WTC11 (cell line): ENCODE measurements at regions not wholly inside any gene's neighbourhood (a gene's known extent, or its start where the extent isn't known, plus 50 kb on each side); places are given as distances from the start of the nearest gene placed in this dataset.

Experiments
- ATAC-seq: fragments of 200-7000 bp; cut with Tn5 transposase; 2 replicates; pipeline ENCODE4 v1.10.0; 2021; ENCODE audit warnings: mild to moderate bottlenecking, moderate library complexity
- CTCF ChIA-PET: fragments of 300-600 bp; sonication (Branson Sonifier 250); formaldehyde crosslinking; loops from one replicate; lab custom pipeline; 2021; ENCODE audit warnings: antibody characterized with exemption; lab: Charles Lee
- POLR2A ChIA-PET: fragments of 350-600 bp; sonication (Branson Sonifier 250); formaldehyde crosslinking; loops from one replicate; lab custom pipeline; 2021; ENCODE audit warnings: antibody characterized with exemption; lab: Charles Lee
- DNase-seq: peaks from one replicate; pipeline ENCODE4 v3.0.0; 2021; ENCODE audit warnings: low spot score
- H3K27ac Mint-ChIP-seq: 2 replicates; pipeline ENCODE4 v1.8.0; 2021; ENCODE audit warnings: mixed read lengths
- H3K27me3 Mint-ChIP-seq: 2 replicates; pipeline ENCODE4 v1.8.0; 2021; ENCODE audit warnings: low read depth, mild to moderate bottlenecking, moderate library complexity, mixed read lengths
- H3K36me3 Mint-ChIP-seq: 2 replicates; pipeline ENCODE4 v1.8.0; 2021; ENCODE audit warnings: mixed read lengths
- H3K4me1 Mint-ChIP-seq: 2 replicates; pipeline ENCODE4 v1.8.0; 2022; ENCODE audit warnings: mixed read lengths
- H3K4me3 Mint-ChIP-seq: 2 replicates; pipeline ENCODE4 v1.8.0; 2021; ENCODE audit warnings: mild to moderate bottlenecking, moderate library complexity, mixed read lengths
- H3K9me3 Mint-ChIP-seq: 2 replicates; pipeline ENCODE4 v1.8.0; 2021; ENCODE audit warnings: mixed read lengths
- ATF2 ChIP-seq: sonication (generic); formaldehyde crosslinking; IDR thresholded peaks from 2 replicates; pipeline ENCODE4 v1.8.1; 2022; ENCODE audit warnings: low read depth, missing genetic modification reagents, borderline replicate concordance
- CBFB ChIP-seq: sonication (generic); formaldehyde crosslinking; IDR thresholded peaks from 2 replicates; pipeline ENCODE4 v1.8.1; 2022; ENCODE audit warnings: mild to moderate bottlenecking, low read depth, missing genetic modification reagents
- CTCF ChIP-seq: fragments of 200-600 bp; IDR thresholded peaks from 2 replicates; pipeline ENCODE4 v1.8.0; 2022; ENCODE audit warnings: antibody characterized with exemption
- ETV6 ChIP-seq: sonication (generic); formaldehyde crosslinking; IDR thresholded peaks from 2 replicates; pipeline ENCODE4 v1.8.1; 2022; ENCODE audit warnings: mild to moderate bottlenecking, missing genetic modification reagents
- GTF2I ChIP-seq: fragments of 250-450 bp; sonication (Bioruptor Pico); conservative IDR thresholded peaks from 2 replicates; pipeline ENCODE4 v1.4.0; 2021; ENCODE audit warnings: mild to moderate bottlenecking
- JAZF1 ChIP-seq: fragments of 250-450 bp; sonication (Bioruptor Pico); IDR thresholded peaks from 2 replicates; pipeline ENCODE4 v1.9.0; 2021; ENCODE audit warnings: moderate library complexity, mild to moderate bottlenecking, inconsistent platforms
- MYBL2 ChIP-seq: sonication (generic); formaldehyde crosslinking; IDR thresholded peaks from 2 replicates; pipeline ENCODE4 v1.8.1; 2023; ENCODE audit warnings: mild to moderate bottlenecking, moderate library complexity, missing genetic modification reagents
- NFATC4 ChIP-seq: fragments of 250-450 bp; sonication (Bioruptor Pico); IDR thresholded peaks from 2 replicates; pipeline ENCODE4 v1.9.0; 2021; ENCODE audit warnings: mild to moderate bottlenecking
- NFYB ChIP-seq: sonication (generic); formaldehyde crosslinking; conservative IDR thresholded peaks from 2 replicates; pipeline ENCODE4 v1.8.0; 2022; ENCODE audit warnings: low read depth, missing genetic modification reagents
- PRRX2 ChIP-seq: fragments of 250-450 bp; sonication (Bioruptor Pico); IDR thresholded peaks from 2 replicates; pipeline ENCODE4 v1.8.0; 2021; ENCODE audit warnings: mild to moderate bottlenecking
- RELA ChIP-seq: sonication (generic); formaldehyde crosslinking; IDR thresholded peaks from 2 replicates; pipeline ENCODE4 v1.8.1; 2022; ENCODE audit warnings: missing genetic modification reagents, mild to moderate bottlenecking, borderline replicate concordance
- ZNF138 ChIP-seq: sonication (generic); formaldehyde crosslinking; conservative IDR thresholded peaks from 2 replicates; pipeline ENCODE4 v1.8.1; 2022; ENCODE audit warnings: mild to moderate bottlenecking, moderate library complexity, missing genetic modification reagents
- TF ChIP-seq, protein P1 (sequence below): sonication (generic); formaldehyde crosslinking; IDR thresholded peaks from 2 replicates; pipeline ENCODE4 v1.8.0; 2022; ENCODE audit warnings: mild to moderate bottlenecking, missing genetic modification reagents
- TF ChIP-seq, protein P2 (sequence below): fragments of 250-450 bp; sonication (Bioruptor Pico); IDR thresholded peaks from 2 replicates; pipeline ENCODE4 v1.9.0; 2021; ENCODE audit warnings: moderate library complexity, mild to moderate bottlenecking, inconsistent platforms, borderline replicate concordance
- TF ChIP-seq, protein P3 (sequence below): sonication (generic); formaldehyde crosslinking; IDR thresholded peaks from 2 replicates; pipeline ENCODE4 v1.8.1; 2023; ENCODE audit warnings: mild to moderate bottlenecking, moderate library complexity, missing genetic modification reagents
- TF ChIP-seq, protein P4 (sequence below): sonication (generic); formaldehyde crosslinking; IDR thresholded peaks from 2 replicates; pipeline ENCODE4 v1.8.0; 2022; ENCODE audit warnings: mild to moderate bottlenecking, missing genetic modification reagents
- TF ChIP-seq, protein P5 (sequence below): sonication (generic); formaldehyde crosslinking; IDR thresholded peaks from 2 replicates; pipeline ENCODE4 v1.8.0; 2023; ENCODE audit warnings: missing genetic modification reagents
- TF ChIP-seq, protein P6 (sequence below): sonication (generic); formaldehyde crosslinking; conservative IDR thresholded peaks from 2 replicates; pipeline ENCODE4 v1.8.1; 2022; ENCODE audit warnings: mild to moderate bottlenecking, missing genetic modification reagents
- TF ChIP-seq, protein P7 (sequence below): sonication (generic); formaldehyde crosslinking; IDR thresholded peaks from 2 replicates; pipeline ENCODE4 v1.8.0; 2023; ENCODE audit warnings: mild to moderate bottlenecking, missing genetic modification reagents

DNA sequence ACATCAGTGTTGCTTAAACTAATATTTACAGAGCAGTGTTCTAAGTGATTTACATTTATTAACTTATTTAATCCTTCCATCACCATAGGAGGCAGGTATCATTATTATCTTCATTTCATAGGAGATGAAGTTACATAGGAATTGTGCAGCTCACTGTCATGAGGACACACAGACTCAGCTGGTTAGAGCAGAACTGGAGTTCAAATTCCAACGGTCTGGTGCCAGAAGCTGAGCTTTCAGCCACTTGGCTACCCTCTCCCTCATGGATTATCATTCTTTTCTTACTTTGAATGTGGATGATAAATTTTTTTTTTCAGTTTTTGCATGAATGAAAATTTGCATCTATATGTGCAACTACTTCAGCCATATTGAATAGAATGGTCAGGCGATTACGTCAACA, 86.0 kb upstream of the LRIG1 start:
- Mint-ChIP-seq H3K27ac (no peak overlapping the region), H3K27me3 (peaks cover 10% of the 10 kb centered on the region), H3K4me1 (peaks cover 19% of the 10 kb centered on the region), H3K4me3 (no peak overlapping the region), H3K36me3 (no peaks in the 10 kb centered on the region), H3K9me3 (peaks cover 7% of the 10 kb centered on the region; the same call in 1 of the 2 replicates)
- TF ChIP-seq GTF2I (CRISPR knock-in tag) (no peak), MYBL2 (CRISPR knock-in tag) (no peak), CBFB (CRISPR knock-in tag) (no peak), RELA (CRISPR knock-in tag) (no peak), ATF2 (no peak), CTCF (no peak), ZNF138 (no peak), NFATC4 (CRISPR knock-in tag) (no peak), NFYB (CRISPR knock-in tag) (no peak), JAZF1 (no peak), ETV6 (no peak), PRRX2 (no peak)
- TF ChIP-seq, protein P1, sequence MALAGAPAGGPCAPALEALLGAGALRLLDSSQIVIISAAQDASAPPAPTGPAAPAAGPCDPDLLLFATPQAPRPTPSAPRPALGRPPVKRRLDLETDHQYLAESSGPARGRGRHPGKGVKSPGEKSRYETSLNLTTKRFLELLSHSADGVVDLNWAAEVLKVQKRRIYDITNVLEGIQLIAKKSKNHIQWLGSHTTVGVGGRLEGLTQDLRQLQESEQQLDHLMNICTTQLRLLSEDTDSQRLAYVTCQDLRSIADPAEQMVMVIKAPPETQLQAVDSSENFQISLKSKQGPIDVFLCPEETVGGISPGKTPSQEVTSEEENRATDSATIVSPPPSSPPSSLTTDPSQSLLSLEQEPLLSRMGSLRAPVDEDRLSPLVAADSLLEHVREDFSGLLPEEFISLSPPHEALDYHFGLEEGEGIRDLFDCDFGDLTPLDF (CRISPR knock-in tag), result no peak
- TF ChIP-seq, protein P2, sequence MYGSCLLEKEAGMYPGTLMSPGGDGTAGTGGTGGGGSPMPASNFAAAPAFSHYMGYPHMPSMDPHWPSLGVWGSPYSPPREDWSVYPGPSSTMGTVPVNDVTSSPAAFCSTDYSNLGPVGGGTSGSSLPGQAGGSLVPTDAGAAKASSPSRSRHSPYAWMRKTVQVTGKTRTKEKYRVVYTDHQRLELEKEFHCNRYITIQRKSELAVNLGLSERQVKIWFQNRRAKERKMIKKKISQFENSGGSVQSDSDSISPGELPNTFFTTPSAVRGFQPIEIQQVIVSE (CRISPR knock-in tag), result no peak
- TF ChIP-seq, protein P3, sequence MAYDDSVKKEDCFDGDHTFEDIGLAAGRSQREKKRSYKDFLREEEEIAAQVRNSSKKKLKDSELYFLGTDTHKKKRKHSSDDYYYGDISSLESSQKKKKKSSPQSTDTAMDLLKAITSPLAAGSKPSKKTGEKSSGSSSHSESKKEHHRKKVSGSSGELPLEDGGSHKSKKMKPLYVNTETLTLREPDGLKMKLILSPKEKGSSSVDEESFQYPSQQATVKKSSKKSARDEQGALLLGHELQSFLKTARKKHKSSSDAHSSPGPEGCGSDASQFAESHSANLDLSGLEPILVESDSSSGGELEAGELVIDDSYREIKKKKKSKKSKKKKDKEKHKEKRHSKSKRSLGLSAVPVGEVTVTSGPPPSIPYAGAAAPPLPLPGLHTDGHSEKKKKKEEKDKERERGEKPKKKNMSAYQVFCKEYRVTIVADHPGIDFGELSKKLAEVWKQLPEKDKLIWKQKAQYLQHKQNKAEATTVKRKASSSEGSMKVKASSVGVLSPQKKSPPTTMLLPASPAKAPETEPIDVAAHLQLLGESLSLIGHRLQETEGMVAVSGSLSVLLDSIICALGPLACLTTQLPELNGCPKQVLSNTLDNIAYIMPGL (CRISPR knock-in tag), result no peak
- TF ChIP-seq, protein P4, sequence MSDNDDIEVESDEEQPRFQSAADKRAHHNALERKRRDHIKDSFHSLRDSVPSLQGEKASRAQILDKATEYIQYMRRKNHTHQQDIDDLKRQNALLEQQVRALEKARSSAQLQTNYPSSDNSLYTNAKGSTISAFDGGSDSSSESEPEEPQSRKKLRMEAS (CRISPR knock-in tag), result no peak
- TF ChIP-seq, protein P5, sequence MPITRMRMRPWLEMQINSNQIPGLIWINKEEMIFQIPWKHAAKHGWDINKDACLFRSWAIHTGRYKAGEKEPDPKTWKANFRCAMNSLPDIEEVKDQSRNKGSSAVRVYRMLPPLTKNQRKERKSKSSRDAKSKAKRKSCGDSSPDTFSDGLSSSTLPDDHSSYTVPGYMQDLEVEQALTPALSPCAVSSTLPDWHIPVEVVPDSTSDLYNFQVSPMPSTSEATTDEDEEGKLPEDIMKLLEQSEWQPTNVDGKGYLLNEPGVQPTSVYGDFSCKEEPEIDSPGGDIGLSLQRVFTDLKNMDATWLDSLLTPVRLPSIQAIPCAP (CRISPR knock-in tag), result no peak
- TF ChIP-seq, protein P6, sequence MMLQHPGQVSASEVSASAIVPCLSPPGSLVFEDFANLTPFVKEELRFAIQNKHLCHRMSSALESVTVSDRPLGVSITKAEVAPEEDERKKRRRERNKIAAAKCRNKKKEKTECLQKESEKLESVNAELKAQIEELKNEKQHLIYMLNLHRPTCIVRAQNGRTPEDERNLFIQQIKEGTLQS (CRISPR knock-in tag), result no peak
- TF ChIP-seq, protein P7, sequence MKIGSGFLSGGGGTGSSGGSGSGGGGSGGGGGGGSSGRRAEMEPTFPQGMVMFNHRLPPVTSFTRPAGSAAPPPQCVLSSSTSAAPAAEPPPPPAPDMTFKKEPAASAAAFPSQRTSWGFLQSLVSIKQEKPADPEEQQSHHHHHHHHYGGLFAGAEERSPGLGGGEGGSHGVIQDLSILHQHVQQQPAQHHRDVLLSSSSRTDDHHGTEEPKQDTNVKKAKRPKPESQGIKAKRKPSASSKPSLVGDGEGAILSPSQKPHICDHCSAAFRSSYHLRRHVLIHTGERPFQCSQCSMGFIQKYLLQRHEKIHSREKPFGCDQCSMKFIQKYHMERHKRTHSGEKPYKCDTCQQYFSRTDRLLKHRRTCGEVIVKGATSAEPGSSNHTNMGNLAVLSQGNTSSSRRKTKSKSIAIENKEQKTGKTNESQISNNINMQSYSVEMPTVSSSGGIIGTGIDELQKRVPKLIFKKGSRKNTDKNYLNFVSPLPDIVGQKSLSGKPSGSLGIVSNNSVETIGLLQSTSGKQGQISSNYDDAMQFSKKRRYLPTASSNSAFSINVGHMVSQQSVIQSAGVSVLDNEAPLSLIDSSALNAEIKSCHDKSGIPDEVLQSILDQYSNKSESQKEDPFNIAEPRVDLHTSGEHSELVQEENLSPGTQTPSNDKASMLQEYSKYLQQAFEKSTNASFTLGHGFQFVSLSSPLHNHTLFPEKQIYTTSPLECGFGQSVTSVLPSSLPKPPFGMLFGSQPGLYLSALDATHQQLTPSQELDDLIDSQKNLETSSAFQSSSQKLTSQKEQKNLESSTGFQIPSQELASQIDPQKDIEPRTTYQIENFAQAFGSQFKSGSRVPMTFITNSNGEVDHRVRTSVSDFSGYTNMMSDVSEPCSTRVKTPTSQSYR (CRISPR knock-in tag), result no peak
- POLR2A ChIA-PET, result no interaction called here
- CTCF ChIA-PET, result no interaction called here
- no peak for ATAC-seq
- no peak for DNase-seq
